GM18499 (cell line): ENCODE measurements at regions not wholly inside any gene's neighbourhood (a gene's known extent, or its start where the extent isn't known, plus 50 kb on each side); places are given as distances from the start of the nearest gene placed in this dataset.
"Not testable (repeated sequence)": the region's sequence is repeated elsewhere in the genome, so short reads cannot be mapped to it uniquely, and the experiment has no call there.

Source experiments
- ATAC-seq: cut with Tn5 transposase; IDR thresholded peaks from one replicate; pipeline ENCODE4 v1.9.1; 2021; ENCODE audit warnings: moderate number of reproducible peaks; ENCODE audit not compliant: insufficient read depth, unreplicated experiment

DNA sequence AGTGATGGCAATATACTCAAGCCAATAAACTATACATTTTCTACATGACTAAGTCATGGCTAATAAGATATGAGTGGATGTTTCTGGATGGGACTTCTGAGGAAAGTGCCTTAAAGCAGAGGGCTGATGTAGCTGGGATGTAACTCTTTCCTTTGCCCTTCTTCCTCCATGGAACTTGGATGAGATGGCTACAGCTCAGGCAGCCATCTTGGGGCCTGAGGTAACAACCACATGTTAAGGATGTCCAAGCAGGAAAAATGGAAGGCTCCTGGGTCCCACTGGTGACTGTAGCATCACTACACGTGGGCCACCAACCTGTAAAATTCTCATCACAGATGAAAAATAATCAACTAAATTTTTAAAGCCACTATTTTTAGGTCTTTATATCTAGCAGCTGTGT lies 54.4 kb upstream of the GRIP1 start:
- no peak for ATAC-seq

DNA sequence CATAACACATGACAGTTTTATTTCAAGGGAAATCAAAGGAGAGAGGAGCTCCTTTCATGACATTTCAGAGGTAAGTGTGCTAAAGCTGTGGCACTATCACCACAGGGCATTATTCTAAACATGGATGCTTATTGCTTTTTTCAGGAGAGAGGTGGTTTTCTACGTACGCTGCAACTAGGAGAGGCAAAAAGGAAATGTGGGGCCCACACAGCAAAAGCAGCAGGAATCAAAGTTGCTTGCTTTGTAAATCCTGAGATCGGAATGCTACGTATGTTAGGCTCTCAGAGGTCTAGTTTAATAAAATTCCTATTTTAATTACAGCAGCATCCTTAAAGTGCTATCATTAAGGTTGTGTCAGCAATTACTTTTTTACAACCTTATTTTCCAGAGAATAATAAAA lies 55.0 kb upstream of the GRIP1 start:
- ATAC-seq = no peak

DNA sequence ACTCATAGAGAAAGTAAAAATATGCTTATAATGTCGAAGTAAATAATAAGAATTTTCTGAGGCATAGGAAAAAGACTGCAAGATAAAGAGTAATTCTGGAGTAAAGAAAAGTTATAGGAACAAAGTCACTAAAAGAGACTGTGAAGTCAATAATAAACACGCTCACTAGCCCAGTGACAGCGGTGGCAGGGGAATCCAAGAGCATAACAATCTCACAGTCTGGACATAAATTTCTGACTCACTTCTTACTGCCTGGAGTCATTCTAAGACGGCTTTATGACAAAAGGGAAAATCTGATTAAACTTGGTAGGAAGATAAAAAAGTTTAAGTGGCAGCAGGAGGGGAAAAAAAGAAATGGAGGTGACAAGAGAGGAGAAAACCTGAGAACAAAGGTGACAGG lies 56.4 kb upstream of the GRIP1 start:
- ATAC-seq = no peak

DNA sequence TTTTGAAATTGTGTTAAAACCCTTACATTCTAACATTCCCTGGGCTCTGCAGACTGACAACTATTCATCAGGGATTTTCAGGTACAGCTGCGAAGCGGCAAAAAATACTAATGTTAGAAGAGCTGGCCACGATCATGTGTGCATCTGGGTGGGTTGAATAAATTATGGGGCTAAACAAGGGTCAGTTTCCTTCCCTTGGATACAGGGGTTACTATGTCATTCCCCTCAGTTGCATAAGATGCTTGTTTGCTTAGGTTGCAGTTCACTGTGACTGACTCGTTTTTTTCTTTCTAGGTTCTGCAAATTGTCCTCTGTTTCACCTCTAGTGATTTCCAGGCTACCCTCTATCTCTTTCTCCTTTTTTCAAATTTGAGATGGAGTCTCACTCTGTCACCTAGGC lies 58.1 kb upstream of the GRIP1 start:
- no peak for ATAC-seq

DNA sequence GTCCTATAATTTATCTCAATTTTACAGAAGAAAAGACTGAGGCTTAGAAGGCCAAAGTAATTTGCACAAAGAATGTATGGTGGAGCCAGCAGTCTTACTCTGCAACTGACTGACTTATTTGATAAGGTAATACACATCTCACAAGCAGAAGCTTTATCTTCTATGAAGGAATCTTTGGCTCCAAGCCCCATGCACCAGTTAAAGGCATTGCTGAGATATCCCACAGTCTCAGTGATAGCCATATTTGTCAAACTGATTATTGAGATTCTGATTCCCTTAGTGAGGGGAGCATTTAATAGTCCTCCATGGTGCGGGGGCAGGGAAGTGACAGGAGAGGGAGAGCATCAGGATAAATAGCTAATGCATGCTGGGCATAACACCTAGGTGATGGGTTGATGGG lies 60.4 kb upstream of the GRIP1 start:
- ATAC-seq = no peak

DNA sequence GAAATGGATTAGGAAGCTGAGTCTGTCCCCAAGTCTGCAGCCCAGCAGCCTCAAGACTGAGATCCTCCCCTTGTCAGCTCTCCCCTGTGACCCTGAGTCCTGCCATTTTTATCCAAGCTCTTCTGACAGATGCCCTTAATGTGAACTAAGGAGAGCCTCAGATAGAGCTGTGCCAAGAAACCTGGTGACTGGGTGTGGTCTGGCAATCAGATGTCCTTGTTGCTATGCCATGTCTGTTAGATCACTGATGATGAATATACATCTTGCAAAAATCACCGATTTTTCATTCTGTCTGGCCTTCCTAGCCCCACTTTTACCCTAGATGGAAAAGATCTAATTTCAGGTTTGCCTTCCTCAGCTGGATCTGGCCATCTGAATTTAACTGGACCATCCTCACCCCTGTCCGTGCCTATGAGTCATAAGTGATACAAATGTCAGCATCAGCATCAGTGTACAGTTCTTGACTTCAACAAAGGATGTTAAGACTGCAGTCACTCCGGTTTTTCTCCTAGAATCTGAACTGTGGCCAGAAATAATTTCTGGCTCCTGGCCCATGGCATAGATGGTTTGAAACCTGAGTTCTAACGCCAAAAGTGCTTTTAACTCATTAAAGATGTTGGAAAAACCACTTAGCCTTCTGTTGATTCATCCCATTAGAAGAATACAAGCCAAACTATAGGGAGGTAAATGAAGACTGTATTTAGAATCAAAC lies 61.2 kb upstream of the GRIP1 start:
- no peak for ATAC-seq

DNA sequence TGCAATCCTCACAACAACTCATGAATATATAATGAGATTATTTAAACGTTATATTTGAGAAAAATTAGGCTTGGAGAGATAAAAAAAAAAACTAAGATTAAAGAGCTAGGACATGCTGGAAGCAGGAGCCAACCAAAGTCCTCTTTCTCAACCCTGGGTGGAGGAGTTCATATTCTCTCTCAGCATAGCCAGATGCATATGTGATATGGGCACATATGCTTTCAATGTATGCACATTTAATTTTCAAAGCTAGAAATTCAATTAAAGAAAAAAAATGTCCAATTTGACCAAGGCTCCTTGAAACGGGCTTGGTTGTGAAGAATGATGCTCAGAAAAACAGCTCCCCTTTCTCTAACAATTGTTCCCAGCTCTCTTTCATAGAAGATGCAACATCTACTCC lies 61.9 kb upstream of the GRIP1 start:
- ATAC-seq = no peak

DNA sequence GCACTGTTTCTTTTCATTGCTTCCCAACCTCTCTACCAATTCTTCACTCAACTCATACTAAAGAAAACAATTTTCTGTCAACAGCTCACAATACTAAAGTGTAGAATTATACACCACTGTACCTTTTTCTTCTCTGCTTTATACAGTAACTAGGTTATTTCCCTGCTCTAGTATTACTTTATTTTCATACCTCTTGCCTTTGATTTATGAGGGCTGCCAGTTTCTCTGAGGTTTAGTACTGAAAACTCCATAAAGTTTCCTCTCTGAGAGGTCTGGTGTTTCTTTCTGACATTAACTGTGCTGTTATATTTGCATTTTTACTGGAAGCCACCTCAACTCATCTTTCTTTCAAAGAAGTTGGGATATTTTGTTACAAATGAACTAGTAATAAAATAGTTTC lies 63.0 kb upstream of the GRIP1 start:
- ATAC-seq = no peak

DNA sequence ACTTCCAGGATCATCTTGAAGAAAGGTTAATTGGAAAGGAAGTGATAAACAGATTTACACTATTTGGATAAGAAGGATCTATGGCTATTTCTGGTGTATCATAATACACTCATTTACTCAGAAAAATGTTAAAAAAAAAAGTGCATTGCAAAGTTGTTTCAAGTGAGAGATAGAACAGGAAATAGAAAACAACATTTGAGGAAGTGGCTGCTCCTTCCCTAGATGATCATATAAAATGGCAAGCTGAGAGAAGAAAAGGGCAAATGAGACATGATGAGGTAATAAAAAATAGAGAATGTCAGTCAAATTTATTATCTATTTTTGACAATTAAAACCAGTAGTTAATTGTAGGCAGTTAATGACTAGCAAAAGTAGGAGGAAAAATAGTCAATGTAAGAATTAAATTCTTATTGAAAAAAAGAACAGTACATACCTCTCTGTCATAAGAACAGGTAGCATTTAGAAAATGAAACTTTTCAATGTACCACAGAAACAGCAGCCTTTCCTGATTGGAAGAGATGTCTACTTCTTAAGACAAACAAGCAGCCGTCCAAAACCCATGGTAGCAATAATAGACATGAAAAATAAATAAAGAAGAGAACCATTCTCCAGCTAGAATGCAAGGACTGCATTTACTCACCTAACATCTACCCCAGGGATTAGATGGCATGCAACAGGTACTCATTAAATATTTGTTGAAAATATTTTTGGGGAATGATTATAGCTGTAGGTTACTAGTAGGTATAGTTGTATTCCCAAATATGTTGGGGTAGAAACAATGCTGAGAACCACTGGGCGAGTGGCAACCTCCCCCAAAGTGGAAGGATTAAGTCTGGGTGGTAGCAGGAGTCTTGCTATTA lies 63.9 kb upstream of the GRIP1 start:
- no peak for ATAC-seq

DNA sequence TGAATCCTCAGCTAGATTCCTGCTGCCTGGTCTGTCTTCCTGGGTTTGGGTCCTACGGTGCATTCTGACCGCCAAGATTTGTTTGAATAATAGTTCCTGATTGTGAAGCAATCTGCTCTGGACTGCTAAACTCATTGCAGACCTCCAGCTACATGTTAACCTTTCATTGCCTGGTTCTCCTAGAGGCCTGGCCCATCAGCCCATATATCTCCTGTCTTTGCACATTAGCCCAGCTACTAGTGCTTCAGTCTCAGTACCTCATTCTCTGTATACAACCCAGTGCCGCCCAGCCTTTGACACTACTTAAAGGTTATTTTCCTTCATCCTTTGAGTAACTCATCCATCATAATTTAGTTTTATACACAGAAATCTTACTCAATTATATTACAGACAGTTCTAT lies 65.6 kb upstream of the GRIP1 start:
- no peak for ATAC-seq

DNA sequence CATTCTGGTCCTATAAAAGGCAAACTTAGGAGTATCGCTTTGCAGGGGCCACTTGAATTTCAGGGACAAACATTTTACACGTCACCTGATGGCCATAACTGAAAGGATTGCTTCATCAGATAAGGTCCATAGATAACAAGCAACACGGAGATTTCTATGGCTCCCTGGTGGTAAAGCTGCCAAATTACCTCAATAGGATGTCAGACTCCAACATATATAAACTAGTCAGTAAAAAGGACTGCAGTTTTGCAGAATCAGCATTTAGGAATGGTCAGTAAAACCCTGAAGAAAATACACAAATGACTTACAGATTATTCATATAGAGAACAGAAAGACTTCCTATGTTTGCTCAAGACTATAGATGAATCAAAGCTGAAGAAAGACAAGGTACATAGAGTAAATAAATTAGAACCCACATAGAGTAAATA lies 66.1 kb upstream of the GRIP1 start:
- ATAC-seq = no peak

DNA sequence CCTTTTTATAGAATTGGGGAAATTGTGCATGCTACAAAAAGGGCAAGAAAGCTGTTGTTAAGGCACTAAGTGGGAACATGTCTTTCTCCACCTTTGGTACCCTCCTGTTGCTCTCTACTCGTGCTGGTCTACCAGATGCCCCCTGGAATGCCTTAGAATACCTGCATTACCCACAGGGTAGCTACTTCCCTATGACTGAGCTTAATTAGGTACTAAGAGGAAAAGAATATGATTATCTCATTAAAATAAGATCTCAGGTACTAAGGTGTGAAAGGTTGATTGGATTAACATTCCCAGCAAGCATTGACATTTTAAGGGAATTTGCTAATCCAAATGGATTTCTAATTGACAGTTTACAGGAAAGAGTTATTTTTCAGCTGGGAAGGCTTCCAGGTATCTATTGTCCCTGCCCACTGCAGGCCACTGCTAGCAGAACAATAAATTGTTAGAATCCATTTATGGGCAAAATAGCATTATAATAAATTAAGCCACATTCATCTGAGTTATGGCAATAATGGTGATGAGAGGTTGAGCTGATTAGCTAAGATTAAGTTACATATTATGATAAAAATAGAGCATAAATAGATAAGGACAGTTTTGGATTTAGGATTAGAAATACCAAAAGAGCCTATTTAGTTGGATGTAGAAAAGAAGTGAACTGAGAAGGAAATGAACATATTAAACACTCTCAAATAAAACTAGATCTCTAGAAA lies 67.8 kb upstream of the GRIP1 start:
- ATAC-seq = no peak

DNA sequence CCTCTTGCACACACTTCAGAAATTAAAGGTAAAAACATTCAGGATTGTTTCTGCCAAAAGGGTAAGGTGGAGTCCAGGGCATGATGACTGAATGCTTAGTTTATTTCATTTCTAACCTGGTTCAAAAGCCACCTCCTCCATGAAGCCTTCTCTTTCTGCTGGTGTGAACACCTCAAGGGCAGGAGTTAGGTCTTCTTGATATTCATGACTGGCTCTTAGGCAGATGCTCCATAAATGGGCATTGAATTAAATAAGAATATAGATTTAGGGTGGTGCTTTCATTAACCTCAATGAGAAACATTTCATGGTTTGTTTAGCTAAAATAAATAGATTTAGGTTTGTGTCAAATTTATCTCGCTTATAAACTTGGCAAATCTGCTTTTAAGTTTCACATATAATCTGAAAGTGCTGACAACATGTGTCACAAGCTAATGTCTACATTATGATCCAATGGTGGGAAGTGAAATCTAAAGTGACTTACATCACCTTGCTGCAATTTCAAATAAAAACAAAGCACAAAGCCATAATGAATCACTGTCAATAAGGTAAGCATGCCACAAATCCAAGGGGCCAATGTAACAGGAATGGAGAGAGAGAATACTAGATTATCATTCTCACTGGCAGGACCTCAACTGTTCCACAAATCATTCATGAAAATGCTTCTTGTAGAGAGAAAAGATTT lies 72.7 kb upstream of the GRIP1 start:
- ATAC-seq = no peak

DNA sequence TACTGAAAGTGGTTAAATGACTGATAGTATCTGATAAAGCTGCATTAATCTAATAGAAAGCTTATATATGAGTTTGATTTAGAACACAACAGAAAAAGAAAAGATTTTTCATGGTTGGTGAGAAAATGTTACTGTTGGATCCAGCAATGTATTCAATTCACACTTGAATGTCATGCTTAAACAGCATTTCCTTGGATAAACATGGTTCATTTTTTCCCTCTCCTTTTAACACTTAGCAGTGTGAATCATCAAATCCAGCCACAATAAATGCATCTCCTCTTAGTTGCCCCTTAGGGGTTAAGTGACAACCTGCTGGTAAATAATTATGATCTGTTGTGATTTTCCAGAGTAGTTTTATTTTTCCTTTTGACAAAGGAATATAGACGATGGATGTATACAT lies 74.9 kb upstream of the GRIP1 start:
- no peak for ATAC-seq

DNA sequence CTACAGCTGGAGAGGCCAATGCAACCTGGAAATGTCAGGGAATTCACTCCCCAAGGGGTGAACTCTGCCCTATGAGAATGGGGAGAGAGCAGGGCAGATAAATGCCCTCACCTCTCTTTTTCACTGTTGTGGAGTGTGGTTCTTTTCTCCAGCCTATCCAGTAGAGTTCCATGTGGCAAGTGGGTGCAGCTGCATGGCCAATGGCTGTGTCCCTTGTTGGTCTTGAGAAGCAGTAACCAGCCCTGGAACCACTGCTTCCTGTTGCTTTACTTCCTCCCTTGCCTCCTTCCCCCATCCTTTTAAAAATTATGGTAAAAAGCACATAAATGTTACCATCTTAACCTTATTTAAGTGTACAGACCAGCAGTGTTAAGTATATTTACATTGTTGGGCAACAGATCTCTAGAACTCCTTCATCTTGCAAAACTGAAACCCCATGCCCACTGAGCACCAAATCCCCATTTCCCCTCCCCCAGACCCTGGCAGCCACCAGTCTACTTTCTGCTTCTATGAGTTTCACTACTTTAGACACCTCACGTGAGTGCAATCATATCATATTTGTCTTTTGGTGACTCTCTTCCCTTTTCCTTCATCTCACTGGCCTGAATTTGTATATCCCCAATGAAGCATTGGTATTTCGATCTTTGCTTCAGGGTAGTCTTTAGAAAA lies 77.0 kb upstream of the GRIP1 start:
- ATAC-seq = no peak

DNA sequence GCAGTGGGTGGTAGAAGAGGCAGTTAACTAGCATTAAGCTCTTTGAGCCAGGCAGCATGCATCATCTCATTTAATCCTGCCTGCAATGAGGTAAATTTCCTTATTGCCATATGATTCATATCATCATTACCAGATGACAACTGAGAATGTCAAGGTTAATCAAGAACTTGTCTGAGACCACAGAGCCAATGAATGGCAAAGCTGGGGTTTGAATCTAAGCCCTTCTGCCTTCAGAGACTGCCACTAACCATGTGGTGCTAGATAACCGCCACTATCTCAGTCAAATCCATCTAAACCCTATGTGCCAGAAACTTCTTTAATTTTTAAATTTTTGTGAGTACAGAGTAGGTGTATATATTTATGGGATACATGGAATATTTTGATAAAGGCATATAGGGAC lies 77.8 kb upstream of the GRIP1 start:
- no peak for ATAC-seq

DNA sequence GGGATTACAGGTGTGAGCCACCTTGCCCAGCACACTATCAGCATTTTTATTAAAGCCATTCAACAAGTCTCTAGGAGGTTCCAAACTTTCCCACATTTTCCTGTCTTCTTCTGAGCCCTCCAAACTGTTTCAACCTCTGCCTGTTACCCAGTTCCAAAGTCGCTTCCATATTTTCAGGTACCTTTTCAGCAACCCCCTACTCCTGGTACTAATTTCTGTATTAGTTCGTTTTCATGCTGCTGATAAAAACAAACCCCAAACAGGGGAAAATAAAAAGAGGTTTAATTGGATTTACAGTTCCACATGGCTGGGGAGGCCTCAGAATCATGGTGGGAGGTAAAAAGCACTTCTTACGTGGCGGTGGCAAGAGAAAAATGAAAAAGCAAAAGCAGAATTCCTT lies 81.2 kb upstream of the GRIP1 start:
- not testable (repeated sequence) for ATAC-seq

DNA sequence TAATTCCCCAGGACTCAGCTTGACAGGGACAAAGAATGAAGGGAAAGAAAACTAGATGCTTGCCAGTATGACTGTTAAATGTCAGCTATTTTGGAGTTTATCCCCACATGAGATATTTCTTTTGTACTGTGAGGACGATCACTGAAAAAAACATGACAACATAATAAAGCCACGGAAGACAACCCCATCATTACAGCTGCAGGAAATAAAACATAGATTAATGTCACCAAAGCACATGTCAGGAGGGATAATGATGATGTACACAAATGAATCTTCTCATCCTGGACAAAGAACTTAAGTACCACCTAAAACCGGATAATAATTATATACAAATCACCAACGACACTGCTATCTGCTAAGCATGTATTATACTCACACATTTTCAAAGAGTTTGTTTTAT lies 84.6 kb upstream of the GRIP1 start:
- ATAC-seq = no peak

DNA sequence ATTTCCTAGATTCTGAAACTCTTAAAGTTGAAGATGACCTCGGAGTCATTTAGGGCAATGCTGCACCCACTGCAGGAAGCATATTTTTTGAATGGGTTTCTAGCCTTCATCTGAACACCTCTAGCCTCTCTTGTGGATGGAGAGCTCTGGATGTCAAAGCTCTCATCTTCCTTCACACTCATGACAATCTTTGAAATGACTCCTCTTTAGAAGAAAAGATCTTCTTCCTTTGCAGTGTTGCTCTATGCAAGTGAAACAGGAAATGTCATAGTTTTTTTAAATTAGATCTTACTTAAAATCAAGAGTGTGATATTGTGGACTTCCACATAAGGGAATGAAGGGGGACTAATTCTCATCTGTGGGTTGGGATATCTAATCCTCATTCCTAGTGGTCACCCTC lies 86.3 kb upstream of the GRIP1 start:
- ATAC-seq = no peak

DNA sequence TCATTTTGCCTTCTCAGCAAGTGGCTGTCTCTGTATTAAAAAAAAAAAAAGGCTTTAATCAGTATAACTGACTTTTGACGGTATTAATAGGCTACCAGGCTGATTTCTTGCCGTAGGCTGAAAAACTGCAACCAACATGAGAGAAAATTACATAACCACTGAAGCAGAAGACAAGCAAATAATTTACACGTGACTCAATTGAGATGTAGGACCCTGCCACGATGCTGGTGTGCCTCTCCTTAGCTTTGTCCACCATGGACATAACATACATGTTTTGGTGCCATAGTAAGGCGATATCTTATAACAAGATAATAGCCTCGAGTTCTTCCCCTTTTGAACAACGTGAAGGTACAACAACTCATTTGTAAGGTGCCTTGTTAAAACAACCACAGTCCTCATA lies 88.7 kb upstream of the GRIP1 start:
- no peak for ATAC-seq
